Aorta (tissue), 5 donors: ENCODE measurements at regions not wholly inside any gene's neighbourhood (a gene's known extent, or its start where the extent isn't known, plus 50 kb on each side); places are given as distances from the start of the nearest gene placed in this dataset.

ENCODE experiments used
- ATAC-seq: fragments of 200-7000 bp; cut with Tn5 transposase; one replicate; pipeline ENCODE4 v1.9.1; 2022; ENCODE audit warnings: moderate library complexity; ENCODE audit not compliant: low FRiP score
- DNase-seq, 2 donors: peaks; one replicate each; pipeline ENCODE4 v3.0.0-alpha.2; 2020
- H3K27ac ChIP-seq, 2 donors: one replicate each; pipeline ENCODE4 v1.5.1; 2013; ENCODE audit warnings: low read length in 2 of 2, mild to moderate bottlenecking in 2 of 2, moderate library complexity in 2 of 2, control low read depth in 1 of 2, inconsistent platforms in 1 of 2, low read depth in 1 of 2
- H3K27me3 ChIP-seq, 2 donors: one replicate each; pipeline ENCODE4 v1.6.1; 2013; ENCODE audit warnings: control low read depth in 1 of 2, low read length in 1 of 2, mild to moderate bottlenecking in 1 of 2, moderate library complexity in 1 of 2; ENCODE audit not compliant: insufficient read depth in 2 of 2, control insufficient read depth in 1 of 2
- H3K36me3 ChIP-seq, 2 donors: one replicate each; pipeline ENCODE4 v1.6.1; 2013; ENCODE audit warnings: control low read depth in 1 of 2, low read length in 1 of 2, mild to moderate bottlenecking in 1 of 2; ENCODE audit not compliant: insufficient read depth in 2 of 2, control insufficient read depth in 1 of 2
- H3K4me1 ChIP-seq, 2 donors: one replicate each; pipeline ENCODE4 v1.6.1; 2013; ENCODE audit warnings: low read length in 2 of 2, control low read depth in 1 of 2, mild to moderate bottlenecking in 1 of 2, moderate library complexity in 1 of 2; ENCODE audit not compliant: insufficient read depth in 2 of 2, control insufficient read depth in 1 of 2
- H3K4me3 ChIP-seq, 2 donors: one replicate each; pipeline ENCODE4 v1.5.1; 2013; ENCODE audit warnings: low read length in 2 of 2, control low read depth in 1 of 2, mild to moderate bottlenecking in 1 of 2
- H3K9me3 ChIP-seq: one replicate; pipeline ENCODE4 v1.6.1; 2013; ENCODE audit warnings: mild to moderate bottlenecking, low read length; ENCODE audit not compliant: control insufficient read depth
- WGBS, 2 donors: extraction: QIAGEN DNeasy Blood & Tissue Kit; methylation state at CpG; one replicate each; pipeline ENCODE4 v1.1.7; 2013; 5-methylcytosine and 5-hydroxymethylcytosine counted together
- intact Hi-C, 2 donors: fragments of 100-400 bp; cut with DNase I; formaldehyde crosslinking; loops; one replicate each; pipeline versions ENCODE4 v1.14.2 to v1.15.0; 2022
- donor health status: healthy with polysubstance abuse.
- donor health status: Bipolar disorder and iron deficiency.
- donor health status: DM: no; HTN: no; CAD: no.
- donor health status: DM: no; HTN: no; CAD: no.
- donor health status: DM: yes; HTN: yes; CAD: no.

GRCh38 chr2:19490846-19491435 is 132.5 kb upstream of the OSR1 start:
- no peaks in the 10 kb centered on the region for H3K9me3 ChIP-seq
- WGBS, 2 donors: 29 to 31% methylated on average over 8 of the region's 8 CpGs
- DNase-seq (no peak), ATAC-seq (no peak)
- no peak overlapping the region for H3K27ac ChIP-seq
- intact Hi-C loops: no loop called here
- peaks cover 0 to 4% of the 10 kb centered on the region in 2 donors for H3K4me1 ChIP-seq
- no peaks in the 10 kb centered on the region for H3K27me3 ChIP-seq
- H3K36me3 ChIP-seq: no peaks in the 10 kb centered on the region
- H3K4me3 ChIP-seq: no peak overlapping the region

GRCh38 chr2:19488009-19488691 is 129.7 kb upstream of the OSR1 start:
- H3K4me3 ChIP-seq: no peak overlapping the region
- H3K27me3 ChIP-seq: no peaks in the 10 kb centered on the region
- intact Hi-C loops: no loop called here
- no peaks in the 10 kb centered on the region for H3K36me3 ChIP-seq
- WGBS, 2 donors: 92 to 93% methylated on average over 4 of the region's 4 CpGs
- H3K27ac ChIP-seq: no peak overlapping the region
- peaks cover 0 to 4% of the 10 kb centered on the region in 2 donors for H3K4me1 ChIP-seq
- DNase-seq: no peak
- no peak for ATAC-seq
- no peaks in the 10 kb centered on the region for H3K9me3 ChIP-seq

GRCh38 chr2:19484736-19485135 is 126.3 kb upstream of the OSR1 start:
- intact Hi-C loops: no loop called here
- no peak overlapping the region for H3K27ac ChIP-seq
- no peaks in the 10 kb centered on the region for H3K27me3 ChIP-seq
- H3K4me1 ChIP-seq: no peaks in the 10 kb centered on the region
- WGBS, 2 donors: 90 to 99% methylated on average over 1 of the region's 1 CpG
- DNase-seq (no peak), ATAC-seq (no peak)
- no peak overlapping the region for H3K4me3 ChIP-seq
- no peaks in the 10 kb centered on the region for H3K9me3 ChIP-seq
- H3K36me3 ChIP-seq: no peaks in the 10 kb centered on the region

DNA sequence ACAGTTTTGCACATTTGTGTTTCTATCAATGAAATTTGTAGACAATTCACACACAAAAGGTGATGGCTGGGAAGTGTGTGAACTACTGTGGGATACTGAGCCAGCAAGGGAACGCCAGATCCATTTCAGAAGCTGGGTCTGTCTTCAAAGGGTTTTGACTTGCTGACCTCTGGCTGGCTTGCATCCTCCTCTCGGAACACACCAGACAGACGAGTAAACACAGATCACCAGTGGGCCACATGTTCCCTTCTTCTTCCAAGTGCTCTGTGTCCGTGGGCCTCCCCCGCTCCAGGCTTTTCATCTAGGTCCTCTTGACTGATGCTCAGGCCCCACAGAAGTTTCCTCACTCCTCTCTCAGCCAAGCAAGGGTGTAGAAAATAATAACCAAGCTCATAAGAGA is 122.2 kb upstream of the OSR1 start:
- Histone ChIP-seq H3K4me3 (no peak overlapping the region), H3K9me3 (no peaks in the 10 kb centered on the region), H3K36me3 (no peaks in the 10 kb centered on the region), H3K27ac (no peak overlapping the region), H3K4me1 (no peaks in the 10 kb centered on the region), H3K27me3 (no peaks in the 10 kb centered on the region)
- intact Hi-C loops: no loop called here
- no peak for DNase-seq
- ATAC-seq: no peak
- WGBS, 2 donors: 68 to 71% methylated on average over 5 of the region's 5 CpGs

- intact Hi-C loops: no loop called here
- Histone ChIP-seq H3K4me3 (no peak overlapping the region), H3K27me3 (no peaks in the 10 kb centered on the region), H3K36me3 (no peaks in the 10 kb centered on the region), H3K27ac (no peak overlapping the region), H3K4me1 (no peaks in the 10 kb centered on the region), H3K9me3 (no peaks in the 10 kb centered on the region)
- 40 to 60% methylated on average over 1 of the region's 1 CpG for WGBS, 2 donors
- no peak for DNase-seq
- ATAC-seq: no peak
These were observed 121.2 kb upstream of the OSR1 start for GRCh38 chr2:19479666-19480065.

GRCh38 chr2:19478409-19478808 is 120.0 kb upstream of the OSR1 start:
- H3K9me3 ChIP-seq: no peaks in the 10 kb centered on the region
- no peaks in the 10 kb centered on the region for H3K4me1 ChIP-seq
- H3K4me3 ChIP-seq: no peak overlapping the region
- ATAC-seq: no peak
- intact Hi-C loops: no loop called here
- no peak overlapping the region for H3K27ac ChIP-seq
- H3K27me3 ChIP-seq: peaks cover 0 to 2% of the 10 kb centered on the region in 2 donors
- DNase-seq: no peak
- WGBS, 2 donors: 72 to 76% methylated on average over 1 of the region's 1 CpG
- no peaks in the 10 kb centered on the region for H3K36me3 ChIP-seq

DNA sequence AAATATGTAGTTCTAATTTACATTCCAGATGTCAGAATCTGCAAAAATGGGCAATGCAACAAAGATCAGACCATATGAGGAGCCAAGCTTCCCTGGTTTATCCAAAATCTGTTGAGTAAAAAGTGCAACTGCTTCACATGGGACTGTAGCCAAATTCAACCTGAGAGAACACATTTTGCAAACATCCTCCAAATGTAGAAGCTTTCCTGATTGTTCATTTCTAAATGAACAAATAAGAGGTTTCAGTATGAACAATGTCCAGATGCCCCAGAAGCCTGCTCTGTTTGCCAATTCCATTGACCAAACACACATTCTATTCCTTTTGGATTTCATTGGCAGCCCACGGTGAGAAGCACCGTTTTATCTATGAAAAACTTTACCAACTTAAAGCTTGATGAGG is 117.9 kb upstream of the OSR1 start:
- DNase-seq: no peak
- Histone ChIP-seq H3K9me3 (no peaks in the 10 kb centered on the region), H3K27ac (no peak overlapping the region), H3K4me1 (no peaks in the 10 kb centered on the region), H3K27me3 (peaks cover 0 to 2% of the 10 kb centered on the region in 2 donors), H3K4me3 (no peak overlapping the region), H3K36me3 (no peaks in the 10 kb centered on the region)
- no peak for ATAC-seq
- intact Hi-C loops: no loop called here
- 57 to 64% methylated on average over 2 of the region's 2 CpGs for WGBS, 2 donors

DNA sequence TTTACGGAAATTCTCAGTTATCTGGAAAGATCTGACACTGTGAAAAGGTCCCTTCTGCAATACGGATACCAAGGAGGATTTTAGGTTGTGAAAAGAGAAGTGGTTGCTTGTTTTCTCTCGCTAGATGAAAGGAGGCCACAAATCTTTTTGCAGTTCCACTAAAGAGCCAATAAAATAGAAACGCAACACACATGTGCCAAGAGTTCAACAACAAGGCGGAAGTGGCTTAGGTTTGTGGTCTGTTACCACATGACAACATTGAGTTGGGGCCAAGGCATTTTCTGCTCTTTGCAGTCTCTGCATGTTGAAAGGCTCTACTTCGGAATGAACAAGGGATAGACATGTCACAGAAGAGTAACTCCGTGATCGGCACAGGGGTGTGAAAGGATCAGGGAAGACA is 115.7 kb upstream of the OSR1 start:
- 75 to 81% methylated on average over 8 of the region's 8 CpGs for WGBS, 2 donors
- Histone ChIP-seq H3K27me3 (peaks cover 0 to 2% of the 10 kb centered on the region in 2 donors), H3K9me3 (no peaks in the 10 kb centered on the region), H3K36me3 (no peaks in the 10 kb centered on the region), H3K4me3 (no peak overlapping the region), H3K27ac (no peak overlapping the region), H3K4me1 (no peaks in the 10 kb centered on the region)
- DNase-seq (no peak), ATAC-seq (no peak)
- intact Hi-C loops: no loop called here

DNA sequence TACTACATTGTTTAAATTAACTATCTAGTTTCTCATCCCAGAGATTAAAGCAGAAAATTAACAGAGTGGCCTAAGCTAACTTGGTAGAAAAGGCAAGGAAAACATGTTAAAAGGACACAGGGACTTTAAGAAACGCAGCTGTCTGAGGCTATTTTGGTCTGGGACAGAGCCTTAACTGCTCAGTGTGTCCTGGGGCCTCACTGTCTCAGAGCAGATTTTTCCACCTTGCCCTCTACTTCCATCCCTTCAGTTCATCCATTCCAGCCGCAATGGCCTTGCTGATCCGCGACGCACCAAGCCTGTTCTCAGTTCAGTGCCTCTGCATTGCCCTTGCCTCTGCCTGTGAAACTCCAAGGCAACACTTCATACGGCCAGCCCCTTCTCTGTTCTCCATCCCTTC is 114.9 kb upstream of the OSR1 start:
- Histone ChIP-seq H3K4me1 (no peaks in the 10 kb centered on the region), H3K27me3 (peaks cover 0 to 2% of the 10 kb centered on the region in 2 donors), H3K9me3 (no peaks in the 10 kb centered on the region), H3K4me3 (no peak overlapping the region), H3K27ac (no peak overlapping the region), H3K36me3 (no peaks in the 10 kb centered on the region)
- WGBS, 2 donors: 49 to 55% methylated on average over 6 of the region's 6 CpGs
- DNase-seq: no peak
- intact Hi-C loops: no loop called here
- no peak for ATAC-seq
